ENCODE measurements at regions not wholly inside any gene's neighbourhood (a gene's known extent, or its start where the extent isn't known, plus 50 kb on each side); places are given as distances from the start of the nearest gene placed in this dataset.

DNA sequence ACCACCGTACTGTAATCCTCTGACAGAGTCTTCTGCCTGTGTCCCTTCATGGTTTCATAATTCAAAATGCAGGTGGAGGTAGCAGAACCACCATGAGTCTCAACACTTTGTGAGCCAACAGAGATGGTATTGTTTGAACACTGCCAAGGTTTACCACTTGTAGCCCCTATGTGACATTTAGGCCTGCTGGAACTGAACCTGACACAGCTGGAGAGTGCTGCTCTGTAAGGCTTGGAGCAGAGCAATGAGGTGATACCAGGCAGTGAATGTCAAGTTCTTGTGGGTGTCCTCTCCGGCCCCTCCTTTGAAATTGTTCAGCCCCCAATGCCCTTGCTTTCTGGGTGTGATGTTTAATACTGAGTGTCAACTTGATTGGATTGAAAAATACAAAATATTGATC is 1042.9 kb downstream of the ARAP2 start:
- H3K36me3 ChIP-seq (ENCODE audit: insufficient read depth, low read length): no peaks in the 10 kb centered on the region
- H3K4me2 ChIP-seq (ENCODE audit: low read length): no peak overlapping the region
- TF ChIP-seq EZH2phosphoT487 (IDR thresholded peaks at IDR 0.05; ENCODE audit: borderline replicate concordance, low read depth, low read length): no peak
- TF ChIP-seq, protein P1, sequence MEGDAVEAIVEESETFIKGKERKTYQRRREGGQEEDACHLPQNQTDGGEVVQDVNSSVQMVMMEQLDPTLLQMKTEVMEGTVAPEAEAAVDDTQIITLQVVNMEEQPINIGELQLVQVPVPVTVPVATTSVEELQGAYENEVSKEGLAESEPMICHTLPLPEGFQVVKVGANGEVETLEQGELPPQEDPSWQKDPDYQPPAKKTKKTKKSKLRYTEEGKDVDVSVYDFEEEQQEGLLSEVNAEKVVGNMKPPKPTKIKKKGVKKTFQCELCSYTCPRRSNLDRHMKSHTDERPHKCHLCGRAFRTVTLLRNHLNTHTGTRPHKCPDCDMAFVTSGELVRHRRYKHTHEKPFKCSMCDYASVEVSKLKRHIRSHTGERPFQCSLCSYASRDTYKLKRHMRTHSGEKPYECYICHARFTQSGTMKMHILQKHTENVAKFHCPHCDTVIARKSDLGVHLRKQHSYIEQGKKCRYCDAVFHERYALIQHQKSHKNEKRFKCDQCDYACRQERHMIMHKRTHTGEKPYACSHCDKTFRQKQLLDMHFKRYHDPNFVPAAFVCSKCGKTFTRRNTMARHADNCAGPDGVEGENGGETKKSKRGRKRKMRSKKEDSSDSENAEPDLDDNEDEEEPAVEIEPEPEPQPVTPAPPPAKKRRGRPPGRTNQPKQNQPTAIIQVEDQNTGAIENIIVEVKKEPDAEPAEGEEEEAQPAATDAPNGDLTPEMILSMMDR (conservative IDR thresholded peaks at IDR 0.05; ENCODE audit: low read length): no peak
- no peak for DNase-seq (ENCODE audit: low spot score)
- no peak overlapping the region for H2AFZ ChIP-seq (ENCODE audit: low read length)
- POLR2A ChIA-PET: no interaction called here
- CTCF ChIA-PET (ENCODE audit: unreplicated experiment): no interaction called here
- H3K4me3 ChIP-seq (ENCODE audit: low read depth, low read length, poor library complexity, severe bottlenecking): no peak overlapping the region
- no peaks in the 10 kb centered on the region for H4K20me1 ChIP-seq (ENCODE audit: insufficient read depth, low read length)
- H3K9me2 ChIP-seq (ENCODE audit: insufficient read depth, low read length): no peaks in the 10 kb centered on the region
- intact Hi-C loops (cut with micrococcal nuclease; ENCODE audit: unreplicated experiment): no loop called here
- H3K4me1 ChIP-seq (ENCODE audit: insufficient read depth, low read length, poor library complexity, severe bottlenecking): no peaks in the 10 kb centered on the region
- H3K9me3 ChIP-seq (ENCODE audit: low read length): no peaks in the 10 kb centered on the region
- no peaks in the 10 kb centered on the region for H3K79me2 ChIP-seq (ENCODE audit: insufficient read depth, low read depth, low read length)
- no TSS peak for BruUV-seq (replicated peaks)
- H3K27ac ChIP-seq (ENCODE audit: low read depth, low read length, poor library complexity, severe bottlenecking): no peak overlapping the region

DNA sequence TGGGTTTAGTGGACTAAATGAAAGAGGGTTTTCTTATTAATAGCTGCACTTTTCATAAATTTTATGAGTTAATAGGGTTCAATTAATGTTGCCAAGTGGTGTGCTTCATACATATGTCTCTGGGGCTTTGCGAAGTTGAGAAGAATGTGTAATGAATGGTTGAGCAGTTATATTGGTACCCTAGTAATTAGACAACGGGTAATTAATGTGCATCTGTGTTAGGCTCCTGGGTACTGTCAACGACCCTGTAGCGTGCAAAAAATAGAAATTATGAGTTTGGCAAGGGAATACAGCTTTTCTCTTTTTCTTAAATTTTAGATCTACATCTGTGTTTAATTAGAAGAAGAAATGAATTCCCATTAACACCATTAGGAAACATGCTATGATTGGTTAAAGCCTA is 1027.7 kb downstream of the ARAP2 start:
- CTCF ChIA-PET (ENCODE audit: unreplicated experiment): no interaction called here
- POLR2A ChIA-PET: interaction anchor here (0.6 to 0.8 kb wide), 2 partner anchors 15 to 1765 kb away, joined by 3 read pairs; no protein-coding TSS in a partner anchor
- intact Hi-C loops (cut with micrococcal nuclease; ENCODE audit: unreplicated experiment): no loop called here
- Histone ChIP-seq H3K4me2 (ENCODE audit: low read length) (no peak overlapping the region), H3K36me3 (ENCODE audit: insufficient read depth, low read length) (no peaks in the 10 kb centered on the region), H3K4me1 (ENCODE audit: insufficient read depth, low read length, poor library complexity, severe bottlenecking) (no peaks in the 10 kb centered on the region), H3K9me3 (ENCODE audit: low read length) (no peaks in the 10 kb centered on the region), H3K79me2 (ENCODE audit: insufficient read depth, low read depth, low read length) (no peaks in the 10 kb centered on the region), H4K20me1 (ENCODE audit: insufficient read depth, low read length) (no peaks in the 10 kb centered on the region), H3K27ac (ENCODE audit: low read depth, low read length, poor library complexity, severe bottlenecking) (no peak overlapping the region), H3K4me3 (ENCODE audit: low read depth, low read length, poor library complexity, severe bottlenecking) (no peak overlapping the region), H3K9me2 (ENCODE audit: insufficient read depth, low read length) (no peaks in the 10 kb centered on the region), H2AFZ (ENCODE audit: low read length) (no peak overlapping the region)
- no peak for DNase-seq (ENCODE audit: low spot score)
- no TSS peak for BruUV-seq (replicated peaks)
- TF ChIP-seq EZH2phosphoT487 (IDR thresholded peaks at IDR 0.05; ENCODE audit: borderline replicate concordance, low read depth, low read length): no peak
- TF ChIP-seq, protein P1 (conservative IDR thresholded peaks at IDR 0.05; ENCODE audit: low read length): no peak

DNA sequence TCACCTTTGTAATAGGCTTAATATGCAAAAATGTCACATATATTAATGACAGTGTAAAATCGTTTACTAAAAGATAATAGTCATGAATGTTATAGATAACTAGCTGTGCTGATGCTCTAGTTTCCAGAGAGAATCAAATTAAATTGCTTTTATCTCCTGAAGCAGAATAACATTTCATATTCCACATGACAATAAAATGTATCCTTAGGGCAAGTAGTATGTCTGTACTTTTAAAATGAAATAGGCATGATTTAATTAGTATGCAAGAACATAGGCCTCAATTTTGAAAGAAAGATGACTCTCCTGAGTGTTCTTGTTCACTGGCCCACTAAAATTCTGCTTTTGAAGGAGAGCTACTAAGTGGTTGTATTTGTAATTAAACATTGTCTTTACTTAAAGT is 1027.0 kb downstream of the ARAP2 start:
- Histone ChIP-seq H3K4me3 (ENCODE audit: low read depth, low read length, poor library complexity, severe bottlenecking) (no peak overlapping the region), H3K27ac (ENCODE audit: low read depth, low read length, poor library complexity, severe bottlenecking) (no peak overlapping the region), H2AFZ (ENCODE audit: low read length) (no peak overlapping the region), H4K20me1 (ENCODE audit: insufficient read depth, low read length) (no peaks in the 10 kb centered on the region), H3K36me3 (ENCODE audit: insufficient read depth, low read length) (no peaks in the 10 kb centered on the region), H3K4me1 (ENCODE audit: insufficient read depth, low read length, poor library complexity, severe bottlenecking) (no peaks in the 10 kb centered on the region), H3K4me2 (ENCODE audit: low read length) (no peak overlapping the region), H3K9me3 (ENCODE audit: low read length) (no peaks in the 10 kb centered on the region), H3K79me2 (ENCODE audit: insufficient read depth, low read depth, low read length) (no peaks in the 10 kb centered on the region), H3K9me2 (ENCODE audit: insufficient read depth, low read length) (no peaks in the 10 kb centered on the region)
- POLR2A ChIA-PET: no interaction called here
- no peak for DNase-seq (ENCODE audit: low spot score)
- no TSS peak for BruUV-seq (replicated peaks)
- intact Hi-C loops (cut with micrococcal nuclease; ENCODE audit: unreplicated experiment): no loop called here
- CTCF ChIA-PET (ENCODE audit: unreplicated experiment): no interaction called here
- TF ChIP-seq, protein P1 (conservative IDR thresholded peaks at IDR 0.05; ENCODE audit: low read length): no peak
- no peak for TF ChIP-seq EZH2phosphoT487 (IDR thresholded peaks at IDR 0.05; ENCODE audit: borderline replicate concordance, low read depth, low read length)
